GM12873 (cell line): ENCODE measurements at regions not wholly inside any gene's neighbourhood (a gene's known extent, or its start where the extent isn't known, plus 50 kb on each side); places are given as distances from the start of the nearest gene placed in this dataset.

ENCODE experiments used
- TF ChIP-seq, protein P1 (sequence below): IDR thresholded peaks from 2 replicates; pipeline ENCODE4 v1.5.1; 2012; ENCODE audit warnings: low read depth, mild to moderate bottlenecking, moderate library complexity, low read length, control low read depth; ENCODE audit not compliant: insufficient read depth; ENCODE audit errors: missing control alignments

DNA sequence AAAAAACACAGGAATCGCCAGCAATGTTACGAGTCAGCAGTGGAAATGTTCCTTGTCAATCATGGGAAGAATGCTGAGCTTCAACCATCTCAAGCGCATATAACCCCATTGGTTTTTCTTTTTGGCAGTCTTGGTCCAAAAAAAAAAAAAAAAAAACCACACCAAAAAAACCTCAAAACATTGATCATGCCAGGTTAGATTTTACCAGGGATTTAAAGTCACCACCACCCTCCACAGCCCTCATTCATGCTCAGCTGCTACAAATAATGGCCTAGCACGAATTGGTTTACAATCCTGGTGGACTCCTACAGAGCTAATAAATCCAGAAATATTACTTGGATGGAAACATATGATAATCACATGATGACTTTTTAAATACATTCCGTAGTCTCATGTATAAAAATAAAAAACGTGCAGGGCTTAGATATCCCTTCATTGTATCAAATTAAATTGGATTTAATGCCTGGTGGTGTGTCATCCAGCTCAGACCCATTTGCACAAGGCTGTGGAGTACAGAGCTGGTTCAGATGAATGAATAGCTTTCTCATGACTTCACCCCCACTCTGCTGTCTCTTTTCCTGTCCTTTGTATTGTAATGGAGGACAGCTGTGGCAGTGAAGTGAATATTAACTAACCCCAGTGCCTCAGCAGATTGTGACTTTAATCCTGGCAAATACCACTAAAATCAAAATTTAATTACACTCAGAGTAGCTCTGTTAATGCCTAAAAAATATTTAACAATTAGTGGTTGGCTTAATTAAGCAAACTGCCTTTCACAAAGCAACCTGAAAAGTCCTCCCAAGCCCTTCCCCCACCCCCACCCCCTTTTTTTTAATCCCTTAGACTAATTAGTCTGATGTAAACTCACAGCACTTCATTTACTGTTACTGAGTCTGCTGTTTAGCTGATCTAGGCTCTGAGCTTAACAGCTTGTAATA lies 626.5 kb upstream of the ZNF608 start:
- TF ChIP-seq, protein P1, sequence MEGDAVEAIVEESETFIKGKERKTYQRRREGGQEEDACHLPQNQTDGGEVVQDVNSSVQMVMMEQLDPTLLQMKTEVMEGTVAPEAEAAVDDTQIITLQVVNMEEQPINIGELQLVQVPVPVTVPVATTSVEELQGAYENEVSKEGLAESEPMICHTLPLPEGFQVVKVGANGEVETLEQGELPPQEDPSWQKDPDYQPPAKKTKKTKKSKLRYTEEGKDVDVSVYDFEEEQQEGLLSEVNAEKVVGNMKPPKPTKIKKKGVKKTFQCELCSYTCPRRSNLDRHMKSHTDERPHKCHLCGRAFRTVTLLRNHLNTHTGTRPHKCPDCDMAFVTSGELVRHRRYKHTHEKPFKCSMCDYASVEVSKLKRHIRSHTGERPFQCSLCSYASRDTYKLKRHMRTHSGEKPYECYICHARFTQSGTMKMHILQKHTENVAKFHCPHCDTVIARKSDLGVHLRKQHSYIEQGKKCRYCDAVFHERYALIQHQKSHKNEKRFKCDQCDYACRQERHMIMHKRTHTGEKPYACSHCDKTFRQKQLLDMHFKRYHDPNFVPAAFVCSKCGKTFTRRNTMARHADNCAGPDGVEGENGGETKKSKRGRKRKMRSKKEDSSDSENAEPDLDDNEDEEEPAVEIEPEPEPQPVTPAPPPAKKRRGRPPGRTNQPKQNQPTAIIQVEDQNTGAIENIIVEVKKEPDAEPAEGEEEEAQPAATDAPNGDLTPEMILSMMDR, result no peak

DNA sequence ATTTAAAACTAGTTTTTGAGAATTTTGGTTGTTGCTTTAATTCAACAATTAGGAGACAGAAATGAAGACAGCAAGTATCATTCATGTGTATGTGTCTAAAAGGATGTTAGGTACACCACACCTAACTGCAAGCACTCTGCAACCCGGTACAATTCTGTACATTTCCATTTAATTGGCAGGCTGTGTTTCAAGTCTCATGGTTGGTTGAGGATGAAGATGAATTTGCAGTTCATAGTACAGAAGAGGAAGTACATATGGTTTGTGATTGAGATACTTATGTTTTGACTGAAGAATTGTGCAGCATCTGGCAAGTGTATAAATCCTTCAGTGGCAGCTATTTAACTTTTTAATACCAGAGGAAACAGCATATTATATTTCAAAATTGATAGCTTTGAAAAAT lies 628.7 kb upstream of the ZNF608 start:
- TF ChIP-seq, protein P1, result no peak

DNA sequence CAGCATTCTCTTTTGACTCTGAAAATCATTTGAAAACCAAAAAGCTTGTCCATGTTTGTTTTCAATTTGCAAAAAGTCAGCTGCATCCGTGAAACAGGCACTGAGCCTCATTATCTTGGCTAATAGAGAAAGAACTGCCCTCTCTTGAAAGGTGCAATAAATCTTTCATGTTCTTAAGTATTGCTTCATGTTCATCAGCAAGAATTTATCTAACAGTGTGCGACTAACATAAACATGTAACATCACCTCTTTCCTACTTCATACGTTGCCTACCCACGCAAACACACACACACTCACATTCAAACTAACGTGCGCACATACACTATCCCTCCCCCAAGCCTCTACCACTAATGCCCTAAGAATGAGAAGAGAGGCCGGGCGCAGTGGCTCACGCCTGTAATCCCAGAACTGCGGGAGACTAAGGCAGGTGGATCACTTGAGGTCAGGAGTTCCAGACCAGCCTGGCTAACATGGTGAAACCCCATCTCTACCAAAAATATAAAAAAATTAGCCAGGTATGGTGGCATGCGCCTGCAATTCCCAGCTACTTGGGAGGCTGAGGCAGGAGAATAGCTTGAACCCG lies 629.7 kb upstream of the ZNF608 start:
- TF ChIP-seq, protein P1, result no peak

DNA sequence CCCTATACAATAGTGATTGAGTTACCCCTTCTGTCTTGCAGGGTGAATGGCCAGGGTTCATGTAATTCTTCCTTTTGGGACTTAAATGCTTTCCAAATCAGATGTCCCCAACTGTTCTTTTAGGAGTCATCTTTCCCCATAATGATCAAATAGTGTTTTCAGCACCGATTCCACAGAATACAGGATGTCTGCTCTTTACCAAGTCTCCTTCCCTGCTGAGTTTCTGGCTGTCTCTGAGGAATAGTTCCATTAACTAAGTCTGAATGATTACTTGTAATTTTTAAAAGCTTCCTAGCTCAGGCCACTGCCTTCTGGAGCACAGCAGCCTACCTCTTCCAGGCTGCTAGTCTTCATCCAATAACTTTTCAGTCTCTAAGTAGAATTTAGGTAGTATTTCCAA lies 630.7 kb upstream of the ZNF608 start:
- TF ChIP-seq, protein P1, result no peak

DNA sequence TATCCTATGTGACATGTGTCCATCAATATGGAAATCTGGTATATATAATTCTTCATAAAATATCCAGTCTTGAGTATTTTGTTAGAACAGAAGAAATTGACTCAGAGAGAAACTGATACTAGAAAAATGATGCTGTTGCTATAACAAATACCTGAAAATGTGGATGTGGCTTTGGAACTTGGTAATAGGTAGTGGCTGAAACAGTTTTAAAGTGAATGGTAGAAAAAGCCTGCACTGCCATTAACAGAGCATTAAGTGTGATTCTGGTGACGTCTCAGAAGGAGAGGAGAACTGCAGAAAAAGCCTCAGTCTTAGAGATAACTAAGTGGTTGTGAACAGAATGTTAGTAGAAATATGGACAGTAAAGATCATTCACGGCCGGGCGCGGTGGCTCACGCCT lies 634.9 kb upstream of the ZNF608 start:
- TF ChIP-seq, protein P1, result no peak

DNA sequence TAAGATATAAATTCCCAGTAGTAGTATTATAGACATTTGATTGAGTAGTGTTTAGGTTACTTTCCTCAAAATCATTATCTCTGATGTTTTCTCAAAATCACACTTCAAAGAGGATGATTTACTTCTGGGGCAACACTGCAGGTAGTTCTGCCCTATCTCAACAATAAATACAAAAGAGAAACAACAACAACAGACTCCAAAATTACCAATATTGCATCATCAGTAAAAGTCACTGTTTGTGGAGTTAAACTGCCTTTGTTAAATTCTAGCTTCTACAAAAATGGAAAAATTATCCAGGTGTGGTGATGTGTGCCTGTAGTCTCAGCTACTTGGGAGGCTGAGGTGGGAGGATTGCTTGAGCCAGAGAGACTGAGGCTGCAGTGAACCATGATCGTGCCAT lies 637.6 kb upstream of the ZNF608 start:
- TF ChIP-seq, protein P1, result no peak

DNA sequence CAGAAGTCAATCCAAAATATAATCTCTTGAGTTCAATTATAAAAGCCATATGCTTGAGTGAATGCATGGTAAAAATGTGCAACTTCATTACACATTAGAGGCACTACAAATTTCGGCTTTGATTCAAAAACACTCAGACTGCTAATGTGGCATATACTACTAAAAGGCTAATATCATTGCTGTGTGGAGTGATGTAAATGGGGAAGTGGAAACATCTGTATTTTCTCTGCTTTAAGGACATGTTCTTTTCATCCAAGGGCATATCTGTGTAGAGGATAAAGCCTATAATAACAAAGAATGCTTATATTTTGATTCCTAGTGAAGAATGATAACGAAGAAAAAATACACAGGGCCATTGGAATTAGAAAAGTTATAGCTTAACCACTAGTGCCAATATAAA lies 643.9 kb upstream of the ZNF608 start:
- TF ChIP-seq, protein P1, result no peak
